Fibroblast of the aortic adventitia (primary cell): ENCODE measurements at regions not wholly inside any gene's neighbourhood (a gene's known extent, or its start where the extent isn't known, plus 50 kb on each side); places are given as distances from the start of the nearest gene placed in this dataset.
"Not testable (repeated sequence)": the region's sequence is repeated elsewhere in the genome, so short reads cannot be mapped to it uniquely, and the experiment has no call there.

Experiments used
- DNase-seq: peaks from one replicate; pipeline ENCODE4 v3.0.0-alpha.2; 2010; ENCODE audit warnings: low read depth
- H3K4me3 ChIP-seq: 2 replicates; pipeline ENCODE4 v1.5.1; 2011; ENCODE audit warnings: low read depth, mild to moderate bottlenecking, control low read depth, low read length, moderate library complexity
- TF ChIP-seq, protein P1 (sequence below): IDR thresholded peaks from 2 replicates; pipeline ENCODE4 v1.5.1; 2011; ENCODE audit warnings: mild to moderate bottlenecking, low read length, control low read depth, inconsistent platforms; ENCODE audit not compliant: insufficient read depth

DNA sequence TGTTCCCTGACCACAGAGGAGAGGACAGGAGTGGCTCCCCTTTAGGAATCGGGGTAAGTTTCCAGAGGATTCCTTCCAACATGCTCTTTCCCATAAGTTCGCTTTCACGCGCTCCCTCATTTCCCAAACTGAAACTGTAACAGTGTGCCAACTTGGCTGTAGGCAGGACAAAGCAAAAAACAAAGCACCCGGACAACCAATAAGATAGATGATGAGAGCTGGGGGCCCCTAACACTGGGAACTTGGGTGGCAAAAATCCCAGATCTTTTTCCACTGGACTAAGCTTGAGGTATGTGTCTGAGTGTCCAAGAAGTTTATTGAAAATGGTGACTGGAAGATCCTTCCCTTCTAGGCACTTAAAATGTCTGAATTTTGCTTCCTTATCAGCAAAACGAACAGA, 258.7 kb upstream of the IL12B start:
- TF ChIP-seq, protein P1, sequence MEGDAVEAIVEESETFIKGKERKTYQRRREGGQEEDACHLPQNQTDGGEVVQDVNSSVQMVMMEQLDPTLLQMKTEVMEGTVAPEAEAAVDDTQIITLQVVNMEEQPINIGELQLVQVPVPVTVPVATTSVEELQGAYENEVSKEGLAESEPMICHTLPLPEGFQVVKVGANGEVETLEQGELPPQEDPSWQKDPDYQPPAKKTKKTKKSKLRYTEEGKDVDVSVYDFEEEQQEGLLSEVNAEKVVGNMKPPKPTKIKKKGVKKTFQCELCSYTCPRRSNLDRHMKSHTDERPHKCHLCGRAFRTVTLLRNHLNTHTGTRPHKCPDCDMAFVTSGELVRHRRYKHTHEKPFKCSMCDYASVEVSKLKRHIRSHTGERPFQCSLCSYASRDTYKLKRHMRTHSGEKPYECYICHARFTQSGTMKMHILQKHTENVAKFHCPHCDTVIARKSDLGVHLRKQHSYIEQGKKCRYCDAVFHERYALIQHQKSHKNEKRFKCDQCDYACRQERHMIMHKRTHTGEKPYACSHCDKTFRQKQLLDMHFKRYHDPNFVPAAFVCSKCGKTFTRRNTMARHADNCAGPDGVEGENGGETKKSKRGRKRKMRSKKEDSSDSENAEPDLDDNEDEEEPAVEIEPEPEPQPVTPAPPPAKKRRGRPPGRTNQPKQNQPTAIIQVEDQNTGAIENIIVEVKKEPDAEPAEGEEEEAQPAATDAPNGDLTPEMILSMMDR = no peak

GRCh38 chr5:159593518-159594073, 263.3 kb upstream of the IL12B start:
- TF ChIP-seq, protein P1 = no peak
- DNase-seq = no peak
- no peak overlapping the region for H3K4me3 ChIP-seq

More for the DNA sequence above, 258.7 kb upstream of the IL12B start:
- no peak overlapping the region for H3K4me3 ChIP-seq
- DNase-seq = no peak

GRCh38 chr5:159595561-159595960, 265.3 kb upstream of the IL12B start:
- DNase-seq, H3K4me3 ChIP-seq: not testable (repeated sequence)

DNA sequence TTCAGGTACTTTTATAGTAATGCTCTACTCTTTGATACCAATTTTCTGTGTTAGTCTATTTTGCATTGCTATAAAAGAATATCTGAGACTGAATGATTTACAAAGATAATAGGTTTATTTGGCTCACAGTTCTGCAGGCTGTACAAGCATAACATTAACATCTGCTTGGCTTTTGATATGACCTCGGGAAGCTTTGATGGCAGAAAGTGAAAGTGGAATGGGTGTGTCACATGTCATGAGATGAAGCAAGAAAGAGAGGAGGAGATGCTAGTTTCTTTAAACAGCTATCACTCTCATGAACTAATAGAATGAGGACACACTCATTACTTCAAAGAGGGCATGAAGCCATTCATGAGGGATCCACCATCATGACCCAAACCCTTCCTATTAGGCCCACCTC, 270.9 kb upstream of the IL12B start:
- no peak for DNase-seq
- TF ChIP-seq, protein P1 = no peak
- no peak overlapping the region for H3K4me3 ChIP-seq

DNA sequence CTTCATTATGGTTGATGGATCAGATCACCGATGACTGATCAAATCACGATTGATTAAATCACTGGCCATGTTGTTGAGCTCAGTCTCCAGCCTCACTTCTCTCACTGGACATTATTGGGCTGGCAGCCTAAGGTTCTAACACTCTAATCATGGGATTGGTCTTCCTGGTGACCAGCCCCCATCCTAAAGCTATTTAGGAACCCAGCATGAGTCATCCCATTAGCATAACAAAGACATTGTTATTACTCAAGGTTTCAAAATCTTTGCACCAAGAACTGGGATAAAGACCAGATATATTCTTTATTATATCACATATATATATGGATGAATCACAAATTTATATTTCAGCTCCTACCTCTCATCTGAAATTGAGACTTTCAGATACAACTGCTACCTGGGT, 272.1 kb upstream of the IL12B start:
- TF ChIP-seq, protein P1 = no peak
- no peak for DNase-seq
- H3K4me3 ChIP-seq = no peak overlapping the region

DNA sequence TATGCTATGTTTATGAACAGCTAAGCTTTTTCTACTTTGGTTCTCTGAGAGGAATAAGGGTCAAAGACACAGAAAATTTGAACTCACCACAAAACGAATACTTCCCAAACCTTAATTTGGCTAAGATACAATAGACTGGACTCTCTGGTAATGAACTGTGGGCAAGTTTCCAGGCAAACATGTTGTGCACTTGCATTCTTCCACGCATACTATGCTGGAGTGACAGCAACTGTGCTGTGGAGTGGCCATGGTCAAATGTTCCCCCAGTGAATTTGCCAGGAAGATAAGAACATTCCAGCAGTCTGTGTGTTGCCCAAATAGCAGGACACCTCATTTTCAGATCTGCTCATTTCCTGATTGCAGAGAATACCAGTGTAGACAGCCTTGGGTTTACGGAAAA, 275.3 kb upstream of the IL12B start:
- TF ChIP-seq, protein P1 = no peak
- DNase-seq = peak; percentile 77
- no peak overlapping the region for H3K4me3 ChIP-seq

DNA sequence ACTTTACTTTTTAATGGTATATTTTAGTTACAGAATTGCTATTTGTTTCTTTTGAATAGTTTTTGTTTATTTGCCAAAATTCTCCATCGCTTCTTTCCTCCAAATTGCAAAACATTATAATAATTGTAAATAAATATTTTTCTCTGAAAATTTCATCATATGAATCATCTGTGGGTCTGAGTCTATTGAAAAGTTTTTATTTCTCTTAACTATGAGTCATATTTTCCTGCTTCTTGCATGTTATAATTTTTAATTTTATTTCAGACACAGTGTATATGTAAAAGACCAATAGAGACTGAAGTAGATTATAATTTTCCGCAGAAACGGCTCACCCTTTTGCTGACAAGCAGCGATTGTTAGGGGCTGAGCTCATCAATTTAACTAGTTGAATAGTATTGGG, 279.1 kb upstream of the IL12B start:
- DNase-seq = no peak
- no peak overlapping the region for H3K4me3 ChIP-seq
- TF ChIP-seq, protein P1 = no peak
